ENCODE measurements at regions not wholly inside any gene's neighbourhood (a gene's known extent, or its start where the extent isn't known, plus 50 kb on each side); places are given as distances from the start of the nearest gene placed in this dataset.
"Not testable (repeated sequence)": the region's sequence is repeated elsewhere in the genome, so short reads cannot be mapped to it uniquely, and the experiment has no call there.

GRCh38 chr10:57336341-57336740 is 931.4 kb downstream of the IPMK start:
- no peaks in the 10 kb centered on the region for H3K36me3 ChIP-seq
- WGBS, 5 donors, result 84 to 90% (median 89%) methylated on average over 12 of the region's 12 CpGs
- TF ChIP-seq EP300 (IDR thresholded peaks at IDR 0.05), result no peak
- TF ChIP-seq POLR2A (IDR thresholded peaks at IDR 0.05), result no peak
- no peak for TF ChIP-seq POLR2AphosphoS5 (IDR thresholded peaks at IDR 0.05)
- TF ChIP-seq, protein P1, sequence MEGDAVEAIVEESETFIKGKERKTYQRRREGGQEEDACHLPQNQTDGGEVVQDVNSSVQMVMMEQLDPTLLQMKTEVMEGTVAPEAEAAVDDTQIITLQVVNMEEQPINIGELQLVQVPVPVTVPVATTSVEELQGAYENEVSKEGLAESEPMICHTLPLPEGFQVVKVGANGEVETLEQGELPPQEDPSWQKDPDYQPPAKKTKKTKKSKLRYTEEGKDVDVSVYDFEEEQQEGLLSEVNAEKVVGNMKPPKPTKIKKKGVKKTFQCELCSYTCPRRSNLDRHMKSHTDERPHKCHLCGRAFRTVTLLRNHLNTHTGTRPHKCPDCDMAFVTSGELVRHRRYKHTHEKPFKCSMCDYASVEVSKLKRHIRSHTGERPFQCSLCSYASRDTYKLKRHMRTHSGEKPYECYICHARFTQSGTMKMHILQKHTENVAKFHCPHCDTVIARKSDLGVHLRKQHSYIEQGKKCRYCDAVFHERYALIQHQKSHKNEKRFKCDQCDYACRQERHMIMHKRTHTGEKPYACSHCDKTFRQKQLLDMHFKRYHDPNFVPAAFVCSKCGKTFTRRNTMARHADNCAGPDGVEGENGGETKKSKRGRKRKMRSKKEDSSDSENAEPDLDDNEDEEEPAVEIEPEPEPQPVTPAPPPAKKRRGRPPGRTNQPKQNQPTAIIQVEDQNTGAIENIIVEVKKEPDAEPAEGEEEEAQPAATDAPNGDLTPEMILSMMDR (IDR thresholded peaks at IDR 0.05), result no peak
- no peaks in the 10 kb centered on the region for H3K4me1 ChIP-seq
- no peak overlapping the region for H3K27ac ChIP-seq
- DNase-seq, result no peak
- H3K4me3 ChIP-seq, result no peak overlapping the region
- peaks cover 0 to 4% (median 0%) of the 10 kb centered on the region in 3 donors for H3K27me3 ChIP-seq
- intact Hi-C loops (cut with DNase I; ENCODE audit: low total_unique reads), result no loop called here
- H3K9me3 ChIP-seq, result no peaks in the 10 kb centered on the region

DNA sequence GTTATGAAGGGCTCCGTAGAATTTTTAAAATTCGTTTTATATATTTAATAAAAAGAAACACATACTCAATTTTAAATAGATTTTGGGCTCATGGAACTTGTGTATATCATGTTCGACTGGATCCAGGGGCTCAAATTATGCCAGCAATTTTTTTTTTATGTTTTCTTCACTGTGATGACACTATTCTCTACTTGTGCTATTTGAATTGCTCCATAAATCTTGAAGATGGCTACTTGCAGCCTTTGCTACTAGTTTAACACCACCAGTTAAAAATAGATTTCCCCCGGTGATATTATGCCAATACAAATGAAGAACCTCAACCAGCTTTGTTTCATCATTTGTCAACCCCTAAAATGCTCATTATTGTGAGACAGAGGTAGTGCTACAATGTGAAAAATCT is 933.2 kb downstream of the IPMK start:
- intact Hi-C loops (cut with DNase I; ENCODE audit: low total_unique reads), result no loop called here
- Histone ChIP-seq H3K9me3 (no peaks in the 10 kb centered on the region), H3K27me3 (peaks cover 0 to 4% (median 0%) of the 10 kb centered on the region in 3 donors), H3K27ac (no peak overlapping the region), H3K36me3 (no peaks in the 10 kb centered on the region), H3K4me1 (no peaks in the 10 kb centered on the region), H3K4me3 (no peak overlapping the region)
- no peak for DNase-seq
- TF ChIP-seq, protein P1 (IDR thresholded peaks at IDR 0.05), result no peak
- TF ChIP-seq POLR2AphosphoS5 (IDR thresholded peaks at IDR 0.05) (no peak), POLR2A (IDR thresholded peaks at IDR 0.05) (no peak), EP300 (IDR thresholded peaks at IDR 0.05) (no peak)
- WGBS, 5 donors, result 64 to 78% (median 70%) methylated on average over 4 of the region's 4 CpGs

- TF ChIP-seq, protein P1 (IDR thresholded peaks at IDR 0.05), result no peak
- TF ChIP-seq POLR2AphosphoS5 (IDR thresholded peaks at IDR 0.05) (no peak), POLR2A (IDR thresholded peaks at IDR 0.05) (no peak), EP300 (IDR thresholded peaks at IDR 0.05) (no peak)
- Histone ChIP-seq H3K4me3 (no peak overlapping the region), H3K9me3 (no peaks in the 10 kb centered on the region), H3K4me1 (no peaks in the 10 kb centered on the region), H3K27me3 (peaks cover 0 to 4% (median 0%) of the 10 kb centered on the region in 3 donors), H3K27ac (no peak overlapping the region), H3K36me3 (no peaks in the 10 kb centered on the region)
- DNase-seq, result no peak
- intact Hi-C loops (cut with DNase I; ENCODE audit: low total_unique reads), result no loop called here
- 67 to 71% (median 69%) methylated on average over 2 of the region's 2 CpGs for WGBS, 5 donors
Measured at GRCh38 chr10:57333880-57334279, 933.8 kb downstream of the IPMK start.

- DNase-seq; H3K36me3 ChIP-seq; H3K4me1 ChIP-seq; H3K27ac ChIP-seq; H3K27me3 ChIP-seq; intact Hi-C loops (cut with DNase I; ENCODE audit: low total_unique reads); H3K4me3 ChIP-seq: not testable (repeated sequence)
- 93 to 96% (median 93%) methylated on average over 24 to 29 of the region's 29 CpGs for WGBS, 5 donors
- H3K9me3 ChIP-seq, result peaks cover 0 to 10% (median 0%) of the 10 kb centered on the region in 4 donors
Measured at GRCh38 chr10:57321400-57321854, 946.3 kb downstream of the IPMK start.

DNA sequence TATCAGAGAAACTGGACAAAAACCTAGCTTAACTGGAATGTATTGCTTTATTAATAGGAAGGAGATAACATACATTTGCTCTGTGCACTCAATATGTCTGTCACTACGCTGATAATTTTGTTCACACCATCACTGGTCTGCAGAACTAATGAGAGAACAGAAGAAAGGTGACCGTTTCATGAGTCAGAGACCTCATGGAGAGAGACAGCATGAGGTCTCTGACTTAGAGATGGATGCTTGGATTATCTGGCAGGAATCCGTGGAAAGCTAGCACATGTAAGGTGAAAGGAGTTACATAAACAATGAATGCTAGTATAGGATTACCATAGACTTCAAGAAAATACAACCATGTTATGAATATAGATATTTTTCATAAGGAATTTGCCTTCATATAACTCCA is 947.3 kb downstream of the IPMK start:
- intact Hi-C loops (cut with DNase I; ENCODE audit: low total_unique reads), result no loop called here
- Histone ChIP-seq H3K4me3 (no peak overlapping the region), H3K36me3 (no peaks in the 10 kb centered on the region), H3K27ac (no peak overlapping the region), H3K27me3 (no peaks in the 10 kb centered on the region), H3K4me1 (no peaks in the 10 kb centered on the region), H3K9me3 (peaks cover 0 to 10% (median 0%) of the 10 kb centered on the region in 4 donors)
- TF ChIP-seq, protein P1 (IDR thresholded peaks at IDR 0.05), result no peak
- no peak for TF ChIP-seq EP300 (IDR thresholded peaks at IDR 0.05)
- 57 to 69% (median 60%) methylated on average over 3 of the region's 3 CpGs for WGBS, 5 donors
- no peak for DNase-seq

All from stomach (tissue), 8 donors.